Esophagus muscularis mucosa (tissue), 3 donors: ENCODE measurements at regions not wholly inside any gene's neighbourhood (a gene's known extent, or its start where the extent isn't known, plus 50 kb on each side); places are given as distances from the start of the nearest gene placed in this dataset.

ENCODE experiments used
- POLR2A ChIP-seq: fragments of 450-650 bp; IDR thresholded peaks from one replicate; pipeline ENCODE4 v1.6.1; 2017; ENCODE audit warnings: antibody characterized with exemption, moderate library complexity, mild to moderate bottlenecking, low read depth
- POLR2AphosphoS5 ChIP-seq, 2 donors: sonication (generic); formaldehyde crosslinking; IDR thresholded peaks; one replicate each; pipeline ENCODE4 v1.6.1; 2017; ENCODE audit warnings: antibody characterized with exemption in 2 of 2
- TF ChIP-seq, protein P1 (sequence below), 3 experiments: fragments of 200-600 bp in 2 of 3; fragments of 450-650 bp in 1 of 3; sonication (generic) in 2 of 3; IDR thresholded peaks; one replicate each; pipeline ENCODE4 v1.5.1; 2017 to 2019; ENCODE audit warnings: antibody characterized with exemption in 3 of 3, mild to moderate bottlenecking in 2 of 3, moderate library complexity in 1 of 3

GRCh38 chr7:20916311-20916710 lies 129.6 kb upstream of the SP8 start:
- TF ChIP-seq POLR2A: no peak
- TF ChIP-seq, protein P1, sequence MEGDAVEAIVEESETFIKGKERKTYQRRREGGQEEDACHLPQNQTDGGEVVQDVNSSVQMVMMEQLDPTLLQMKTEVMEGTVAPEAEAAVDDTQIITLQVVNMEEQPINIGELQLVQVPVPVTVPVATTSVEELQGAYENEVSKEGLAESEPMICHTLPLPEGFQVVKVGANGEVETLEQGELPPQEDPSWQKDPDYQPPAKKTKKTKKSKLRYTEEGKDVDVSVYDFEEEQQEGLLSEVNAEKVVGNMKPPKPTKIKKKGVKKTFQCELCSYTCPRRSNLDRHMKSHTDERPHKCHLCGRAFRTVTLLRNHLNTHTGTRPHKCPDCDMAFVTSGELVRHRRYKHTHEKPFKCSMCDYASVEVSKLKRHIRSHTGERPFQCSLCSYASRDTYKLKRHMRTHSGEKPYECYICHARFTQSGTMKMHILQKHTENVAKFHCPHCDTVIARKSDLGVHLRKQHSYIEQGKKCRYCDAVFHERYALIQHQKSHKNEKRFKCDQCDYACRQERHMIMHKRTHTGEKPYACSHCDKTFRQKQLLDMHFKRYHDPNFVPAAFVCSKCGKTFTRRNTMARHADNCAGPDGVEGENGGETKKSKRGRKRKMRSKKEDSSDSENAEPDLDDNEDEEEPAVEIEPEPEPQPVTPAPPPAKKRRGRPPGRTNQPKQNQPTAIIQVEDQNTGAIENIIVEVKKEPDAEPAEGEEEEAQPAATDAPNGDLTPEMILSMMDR (IDR thresholded peaks at IDR 0.05): no peak
- no peak for TF ChIP-seq POLR2AphosphoS5 (IDR thresholded peaks at IDR 0.05)
